ENCODE measurements at regions not wholly inside any gene's neighbourhood (a gene's known extent, or its start where the extent isn't known, plus 50 kb on each side); places are given as distances from the start of the nearest gene placed in this dataset.

DNA sequence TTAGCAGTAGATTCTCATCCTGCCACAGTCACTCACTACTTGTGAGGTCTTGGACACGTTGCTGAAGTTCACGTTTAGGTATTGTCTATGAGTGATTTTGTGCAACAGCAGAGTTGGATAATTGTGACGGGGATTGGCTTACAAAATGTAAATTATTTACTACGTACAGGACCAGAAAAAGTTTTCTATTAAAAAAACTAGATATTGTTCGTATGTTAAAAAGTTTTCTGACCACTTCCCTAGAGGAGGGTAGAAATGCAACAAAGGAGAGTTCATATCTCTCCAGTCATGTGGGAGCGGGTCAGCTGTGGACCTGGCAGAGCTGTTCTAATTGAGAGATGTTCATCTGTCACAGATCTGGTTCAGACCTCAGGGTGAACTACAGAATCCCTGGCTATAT, 976.1 kb upstream of the NUDT12 start:
- no peaks in the 10 kb centered on the region for H3K9me3 ChIP-seq
- no peak for DNase-seq
- no peaks in the 10 kb centered on the region for H3K36me3 ChIP-seq
- H3K4me3 ChIP-seq, result no peak overlapping the region
- intact Hi-C loops (cut with DNase I), result no loop called here
- no peaks in the 10 kb centered on the region for H3K27me3 ChIP-seq
- H3K27ac ChIP-seq, result no peak overlapping the region
- TF ChIP-seq POLR2A (IDR thresholded peaks at IDR 0.05), result no peak
- TF ChIP-seq, protein P1, sequence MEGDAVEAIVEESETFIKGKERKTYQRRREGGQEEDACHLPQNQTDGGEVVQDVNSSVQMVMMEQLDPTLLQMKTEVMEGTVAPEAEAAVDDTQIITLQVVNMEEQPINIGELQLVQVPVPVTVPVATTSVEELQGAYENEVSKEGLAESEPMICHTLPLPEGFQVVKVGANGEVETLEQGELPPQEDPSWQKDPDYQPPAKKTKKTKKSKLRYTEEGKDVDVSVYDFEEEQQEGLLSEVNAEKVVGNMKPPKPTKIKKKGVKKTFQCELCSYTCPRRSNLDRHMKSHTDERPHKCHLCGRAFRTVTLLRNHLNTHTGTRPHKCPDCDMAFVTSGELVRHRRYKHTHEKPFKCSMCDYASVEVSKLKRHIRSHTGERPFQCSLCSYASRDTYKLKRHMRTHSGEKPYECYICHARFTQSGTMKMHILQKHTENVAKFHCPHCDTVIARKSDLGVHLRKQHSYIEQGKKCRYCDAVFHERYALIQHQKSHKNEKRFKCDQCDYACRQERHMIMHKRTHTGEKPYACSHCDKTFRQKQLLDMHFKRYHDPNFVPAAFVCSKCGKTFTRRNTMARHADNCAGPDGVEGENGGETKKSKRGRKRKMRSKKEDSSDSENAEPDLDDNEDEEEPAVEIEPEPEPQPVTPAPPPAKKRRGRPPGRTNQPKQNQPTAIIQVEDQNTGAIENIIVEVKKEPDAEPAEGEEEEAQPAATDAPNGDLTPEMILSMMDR (IDR thresholded peaks at IDR 0.05), result no peak
- no peak for ATAC-seq
- WGBS (ENCODE audit: insufficient coverage, low coverage, low lambda C conversion rate, missing lambda C conversion rate), result 52% methylated on average over 6 of the region's 6 CpGs
- H3K4me1 ChIP-seq, result no peaks in the 10 kb centered on the region

GRCh38 chr5:104533498-104533897, 970.9 kb upstream of the NUDT12 start:
- H3K9me3 ChIP-seq, result no peaks in the 10 kb centered on the region
- DNase-seq (no peak), ATAC-seq (no peak)
- H3K4me1 ChIP-seq, result no peaks in the 10 kb centered on the region
- no peak overlapping the region for H3K4me3 ChIP-seq
- H3K36me3 ChIP-seq, result no peaks in the 10 kb centered on the region
- H3K27ac ChIP-seq, result no peak overlapping the region
- intact Hi-C loops (cut with DNase I), result no loop called here
- TF ChIP-seq, protein P1 (IDR thresholded peaks at IDR 0.05), result no peak
- TF ChIP-seq POLR2A (IDR thresholded peaks at IDR 0.05), result no peak
- H3K27me3 ChIP-seq, result no peaks in the 10 kb centered on the region

DNA sequence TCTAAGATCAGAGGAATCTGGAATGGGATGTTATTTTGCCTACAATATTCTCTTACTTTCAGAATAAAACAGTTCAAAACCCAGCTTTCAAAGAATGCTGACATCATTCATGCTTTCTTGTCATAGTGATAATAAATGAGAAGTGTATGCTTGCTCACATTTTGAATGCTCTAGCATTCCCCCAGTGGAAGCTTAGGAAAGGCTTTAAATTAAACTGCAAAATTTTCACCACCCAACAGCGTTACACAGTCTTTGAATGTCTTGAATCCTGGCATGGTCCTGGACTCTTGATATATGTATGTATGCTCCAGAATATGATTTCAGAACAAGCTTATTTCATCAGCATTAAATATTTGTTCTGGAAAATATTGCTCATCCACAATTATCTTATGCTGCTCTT, 964.3 kb upstream of the NUDT12 start:
- 30% methylated on average over 1 of the region's 1 CpG for WGBS (ENCODE audit: insufficient coverage, low coverage, low lambda C conversion rate, missing lambda C conversion rate)
- H3K27ac ChIP-seq, result no peak overlapping the region

DNA sequence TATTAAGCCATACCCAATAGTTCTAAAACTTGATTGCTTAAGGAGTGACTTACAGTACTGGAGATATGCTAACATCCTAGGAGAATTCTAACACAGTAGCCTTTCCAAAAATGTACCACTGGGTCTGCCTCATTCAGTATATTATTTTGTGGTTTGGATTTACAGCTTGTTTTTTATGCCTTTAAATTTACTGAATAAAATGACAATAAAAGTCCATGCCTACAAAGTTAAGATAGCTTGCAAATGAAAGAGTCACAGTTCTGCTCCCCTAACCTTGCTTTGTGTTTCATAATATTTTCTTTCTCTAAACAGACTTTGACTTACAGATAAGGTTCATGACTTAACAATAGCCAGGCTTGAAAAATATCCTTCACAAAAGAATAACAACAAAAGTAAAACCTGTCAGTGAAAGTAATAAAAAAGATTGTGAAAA, 951.1 kb upstream of the NUDT12 start:
- Histone ChIP-seq H3K9me3 (no peaks in the 10 kb centered on the region), H3K4me3 (no peak overlapping the region), H3K36me3 (no peaks in the 10 kb centered on the region), H3K27me3 (no peaks in the 10 kb centered on the region), H3K27ac (no peak overlapping the region), H3K4me1 (no peaks in the 10 kb centered on the region)
- intact Hi-C loops (cut with DNase I), result no loop called here
- no peak for ATAC-seq
- no peak for DNase-seq
- TF ChIP-seq, protein P1 (IDR thresholded peaks at IDR 0.05), result no peak
- no peak for TF ChIP-seq POLR2A (IDR thresholded peaks at IDR 0.05)

More for the DNA sequence above, 964.3 kb upstream of the NUDT12 start:
- intact Hi-C loops (cut with DNase I), result no loop called here
- no peaks in the 10 kb centered on the region for H3K4me1 ChIP-seq
- no peak for ATAC-seq
- TF ChIP-seq, protein P1 (IDR thresholded peaks at IDR 0.05), result no peak
- TF ChIP-seq POLR2A (IDR thresholded peaks at IDR 0.05), result no peak
- no peaks in the 10 kb centered on the region for H3K36me3 ChIP-seq
- H3K27me3 ChIP-seq, result no peaks in the 10 kb centered on the region
- DNase-seq, result no peak
- H3K4me3 ChIP-seq, result no peak overlapping the region
- no peaks in the 10 kb centered on the region for H3K9me3 ChIP-seq

- no peaks in the 10 kb centered on the region for H3K27me3 ChIP-seq
- no peak overlapping the region for H3K27ac ChIP-seq
- no peaks in the 10 kb centered on the region for H3K36me3 ChIP-seq
- WGBS (ENCODE audit: insufficient coverage, low coverage, low lambda C conversion rate, missing lambda C conversion rate), result 32% methylated on average over 3 of the region's 3 CpGs
- H3K4me1 ChIP-seq, result no peaks in the 10 kb centered on the region
- ATAC-seq (no peak), DNase-seq (no peak)
- intact Hi-C loops (cut with DNase I), result no loop called here
- no peaks in the 10 kb centered on the region for H3K9me3 ChIP-seq
- TF ChIP-seq, protein P1 (IDR thresholded peaks at IDR 0.05), result no peak
- TF ChIP-seq POLR2A (IDR thresholded peaks at IDR 0.05), result no peak
- H3K4me3 ChIP-seq, result no peak overlapping the region
These were observed 950.6 kb upstream of the NUDT12 start for GRCh38 chr5:104513121-104513602.

Measured in right lobe of liver (tissue), 6 donors.